ENCODE measurements at regions not wholly inside any gene's neighbourhood (a gene's known extent, or its start where the extent isn't known, plus 50 kb on each side); places are given as distances from the start of the nearest gene placed in this dataset.
"Not testable (repeated sequence)": the region's sequence is repeated elsewhere in the genome, so short reads cannot be mapped to it uniquely, and the experiment has no call there.

GRCh38 chr6:84635081-84635761 is 129.2 kb downstream of the TBX18 start:
- no peak for DNase-seq (ENCODE audit: low read depth)

- no peak for DNase-seq (ENCODE audit: low read depth)
Measured at GRCh38 chr6:84633771-84634170, 130.6 kb downstream of the TBX18 start.

- not testable (repeated sequence) for DNase-seq (ENCODE audit: low read depth)
Measured at GRCh38 chr6:84626527-84626926, 137.9 kb downstream of the TBX18 start.

GRCh38 chr6:84625506-84625905 is 138.9 kb downstream of the TBX18 start:
- no peak for DNase-seq (ENCODE audit: low read depth)

- DNase-seq (ENCODE audit: low read depth), result peak; percentile 86
Measured at GRCh38 chr6:84623956-84624680, 140.3 kb downstream of the TBX18 start.

DNA sequence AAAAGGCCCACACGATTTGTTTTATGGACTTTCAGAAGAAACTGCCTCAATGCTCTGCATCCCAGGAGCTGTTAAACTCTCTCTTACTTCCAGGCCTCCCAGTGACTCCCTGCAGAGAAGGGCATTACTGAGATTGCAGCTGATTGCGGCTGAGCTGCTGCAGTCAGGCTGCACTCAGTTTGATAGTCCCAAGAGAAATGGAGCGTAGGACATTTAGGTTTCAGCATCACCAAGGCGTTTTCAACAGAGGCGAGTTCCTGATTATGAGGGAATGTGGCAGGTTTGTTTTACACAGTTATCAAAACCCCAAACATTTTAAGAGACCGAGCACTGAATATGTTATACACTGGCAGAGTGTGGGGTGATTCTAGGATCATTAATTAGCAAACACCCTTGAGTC is 145.6 kb downstream of the TBX18 start:
- DNase-seq (ENCODE audit: low read depth), result no peak

- peak; percentile 72 for DNase-seq (ENCODE audit: low read depth)
Measured at GRCh38 chr6:84618046-84618752, 146.2 kb downstream of the TBX18 start.

- no peak for DNase-seq (ENCODE audit: low read depth)
Measured at GRCh38 chr6:84615987-84616386, 148.4 kb downstream of the TBX18 start.

GRCh38 chr6:84615113-84615850 is 149.1 kb downstream of the TBX18 start:
- DNase-seq (ENCODE audit: low read depth), result no peak

- DNase-seq (ENCODE audit: low read depth), result no peak
Measured at GRCh38 chr6:84606860-84607259, 157.5 kb downstream of the TBX18 start.

DNA sequence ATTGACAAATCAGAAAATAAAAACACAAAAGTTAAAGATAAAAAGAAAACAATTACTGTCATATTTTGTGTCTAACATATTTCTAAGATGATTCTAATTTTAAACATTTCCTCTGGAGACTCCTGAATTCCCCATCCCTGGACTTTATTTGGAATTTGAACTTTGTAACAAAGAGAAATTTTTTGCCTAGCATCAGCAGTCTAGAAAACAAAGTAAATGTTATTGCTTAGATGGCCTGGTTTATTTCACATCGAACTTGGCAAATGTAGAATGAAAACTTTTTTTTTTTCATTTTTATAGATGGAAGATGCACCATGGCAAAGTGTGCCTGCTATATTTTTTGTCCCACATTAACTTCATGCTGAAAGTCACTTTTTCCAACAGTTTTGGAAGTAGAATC is 159.1 kb downstream of the TBX18 start:
- no peak for DNase-seq (ENCODE audit: low read depth)

DNA sequence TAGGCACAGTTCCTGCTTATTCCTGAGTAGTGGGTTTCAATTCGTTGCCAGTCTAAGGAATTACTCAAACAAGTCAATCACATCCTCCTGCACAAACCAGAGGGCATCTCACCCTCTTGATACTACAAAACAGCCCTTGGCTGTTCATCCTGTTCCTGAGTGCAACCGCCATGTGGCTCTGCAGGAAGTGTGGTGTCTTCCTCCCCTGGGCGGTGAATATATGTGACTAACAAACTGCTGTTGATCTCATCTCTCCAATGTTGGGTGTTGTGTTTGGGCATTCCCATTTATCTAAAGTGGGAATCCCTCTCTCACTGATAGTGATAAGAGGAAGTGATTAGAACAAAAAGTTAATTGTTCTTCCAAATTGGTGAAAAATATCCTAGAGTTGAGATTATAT is 163.0 kb downstream of the TBX18 start:
- no peak for DNase-seq (ENCODE audit: low read depth)

DNA sequence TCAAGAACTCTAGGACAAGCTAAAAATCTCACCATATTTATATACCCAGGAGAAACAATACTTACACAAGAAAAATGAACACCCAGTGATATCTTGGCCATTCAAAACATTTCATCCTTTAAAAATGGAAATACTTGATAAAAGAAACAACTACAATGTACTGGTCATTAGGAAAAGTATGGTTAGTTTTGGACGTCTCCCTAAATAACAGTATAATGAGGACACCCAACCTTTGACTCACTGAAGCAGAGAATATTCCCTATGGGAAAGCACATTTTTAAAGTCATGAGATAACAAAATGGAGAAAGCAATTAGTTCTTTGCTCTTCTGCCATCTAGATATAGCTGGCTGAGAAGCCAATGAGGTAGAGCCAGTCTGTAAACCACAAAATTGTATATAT is 164.4 kb downstream of the TBX18 start:
- DNase-seq (ENCODE audit: low read depth), result no peak

GRCh38 chr6:84597238-84597875 is 167.0 kb downstream of the TBX18 start:
- no peak for DNase-seq (ENCODE audit: low read depth)

DNA sequence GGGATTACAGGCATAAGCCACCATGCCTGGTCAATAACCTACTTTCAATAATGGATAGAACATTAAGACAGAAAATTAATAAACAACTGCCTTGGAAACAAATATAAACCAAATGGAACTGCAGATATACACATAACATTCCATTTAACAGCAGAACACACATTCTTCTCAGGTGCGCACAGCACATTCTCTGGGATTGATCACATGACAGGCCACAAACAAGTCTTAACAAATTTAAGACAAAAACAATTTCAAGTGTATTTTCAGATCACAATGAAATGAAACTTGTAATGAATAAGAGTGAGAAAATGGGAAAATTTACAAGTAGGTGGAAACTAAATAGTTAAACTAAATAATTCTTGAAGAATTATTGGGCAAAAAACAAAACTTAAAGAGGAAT is 167.9 kb downstream of the TBX18 start:
- DNase-seq (ENCODE audit: low read depth), result no peak

- DNase-seq (ENCODE audit: low read depth), result no peak
Measured at GRCh38 chr6:84588697-84589080, 175.7 kb downstream of the TBX18 start.

DNA sequence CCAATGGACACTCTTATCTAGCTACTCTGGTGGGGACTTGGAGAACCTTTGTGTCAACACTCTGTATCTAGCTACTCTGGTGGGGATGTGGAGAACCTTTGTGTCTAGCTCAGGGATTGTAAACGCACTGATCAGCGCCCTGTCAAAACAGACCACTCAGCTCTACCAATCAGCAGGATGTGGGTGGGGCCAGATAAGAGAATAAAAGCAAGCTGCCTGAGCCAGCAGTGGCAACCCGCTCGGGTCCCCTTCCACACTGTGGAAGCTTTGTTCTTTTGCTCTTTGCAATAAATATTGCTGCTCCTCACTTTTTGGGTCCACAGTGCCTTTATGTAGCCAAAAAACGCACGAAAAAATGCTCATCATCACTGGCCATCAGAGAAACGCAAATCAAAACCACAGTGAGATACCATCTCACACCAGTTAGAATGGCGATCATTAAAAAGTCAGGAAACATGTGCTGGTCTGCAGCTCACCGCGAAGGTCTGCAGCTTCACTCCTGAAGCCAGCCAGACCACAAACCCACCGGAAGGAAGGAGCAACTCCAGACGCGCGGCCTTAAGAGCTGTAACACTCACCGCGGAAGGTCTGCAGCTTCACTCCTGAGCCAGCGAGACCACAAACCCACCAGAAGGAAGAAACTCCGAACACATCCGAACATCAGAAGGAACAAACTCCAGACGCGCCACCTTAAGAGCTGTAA is 176.3 kb downstream of the TBX18 start:
- not testable (repeated sequence) for DNase-seq (ENCODE audit: low read depth)

- not testable (repeated sequence) for DNase-seq (ENCODE audit: low read depth)
Measured at GRCh38 chr6:84587202-84587940, 177.0 kb downstream of the TBX18 start.

DNA sequence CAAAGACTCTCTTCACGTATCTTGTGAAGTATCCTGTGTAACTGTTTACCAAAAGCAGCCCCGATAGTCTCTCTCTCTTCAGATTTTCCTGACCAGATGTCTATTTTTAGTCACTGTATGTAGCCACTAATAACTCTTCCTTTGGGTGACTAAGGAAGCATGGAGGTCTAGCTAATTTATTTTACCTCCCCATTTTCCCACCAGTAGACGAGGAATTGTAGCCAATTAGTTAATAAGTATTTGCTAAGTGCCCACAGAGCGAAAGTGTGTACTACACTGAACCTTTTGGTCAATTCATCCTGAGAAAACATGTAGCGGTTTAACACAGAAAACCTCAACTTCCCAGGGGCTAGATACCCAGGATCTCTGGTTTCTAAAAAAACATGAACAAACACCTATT is 180.6 kb downstream of the TBX18 start:
- DNase-seq (ENCODE audit: low read depth), result no peak

DNA sequence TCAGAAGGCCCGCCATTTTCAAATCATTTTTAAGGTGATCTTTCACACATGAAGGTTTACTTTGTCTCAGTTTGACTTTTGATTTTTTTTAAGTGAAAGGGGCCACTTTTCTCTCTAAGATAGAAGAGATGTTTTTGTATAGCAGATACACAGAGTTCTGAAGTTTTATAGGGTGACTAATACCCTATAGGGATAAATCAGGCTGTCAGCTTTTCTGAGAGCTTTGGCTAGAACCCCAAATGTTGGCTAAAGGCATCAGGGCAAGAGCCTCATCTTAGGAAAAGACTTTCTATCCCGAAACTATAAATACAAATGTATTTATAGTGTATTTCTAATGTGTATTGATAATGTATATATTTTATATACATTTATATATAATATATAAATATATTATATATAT is 181.4 kb downstream of the TBX18 start:
- DNase-seq (ENCODE audit: low read depth), result no peak
